Epithelial cell of prostate (primary cell): ENCODE measurements at regions not wholly inside any gene's neighbourhood (a gene's known extent, or its start where the extent isn't known, plus 50 kb on each side); places are given as distances from the start of the nearest gene placed in this dataset.

Experiments
- DNase-seq: peaks from one replicate; pipeline ENCODE4 v3.0.0-alpha.2; 2011; ENCODE audit warnings: low read depth, low spot score
- H3K27ac ChIP-seq: fragments of 450-650 bp; 2 replicates; pipeline ENCODE4 v1.5.1; 2017; ENCODE audit warnings: mild to moderate bottlenecking

DNA sequence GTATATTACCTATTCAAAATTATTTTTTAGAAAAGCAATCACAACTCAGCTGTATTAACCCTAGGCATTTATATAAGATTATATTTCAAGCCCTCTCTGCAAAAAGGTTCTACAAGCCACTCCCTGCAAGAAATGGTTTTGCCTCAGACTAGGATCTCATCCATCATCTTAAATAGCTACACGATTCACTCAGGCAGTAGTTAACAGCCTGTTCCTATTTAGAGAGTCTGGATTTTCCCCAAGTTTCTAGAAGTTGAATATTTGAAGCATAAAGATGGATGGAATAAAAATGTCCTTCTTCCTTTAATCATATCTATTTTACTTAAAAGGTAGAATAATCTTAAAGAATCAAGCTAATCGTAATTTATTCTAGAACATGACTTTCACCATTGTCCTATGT, 167.1 kb upstream of the STK17B start:
- no peak overlapping the region for H3K27ac ChIP-seq
- DNase-seq = no peak

DNA sequence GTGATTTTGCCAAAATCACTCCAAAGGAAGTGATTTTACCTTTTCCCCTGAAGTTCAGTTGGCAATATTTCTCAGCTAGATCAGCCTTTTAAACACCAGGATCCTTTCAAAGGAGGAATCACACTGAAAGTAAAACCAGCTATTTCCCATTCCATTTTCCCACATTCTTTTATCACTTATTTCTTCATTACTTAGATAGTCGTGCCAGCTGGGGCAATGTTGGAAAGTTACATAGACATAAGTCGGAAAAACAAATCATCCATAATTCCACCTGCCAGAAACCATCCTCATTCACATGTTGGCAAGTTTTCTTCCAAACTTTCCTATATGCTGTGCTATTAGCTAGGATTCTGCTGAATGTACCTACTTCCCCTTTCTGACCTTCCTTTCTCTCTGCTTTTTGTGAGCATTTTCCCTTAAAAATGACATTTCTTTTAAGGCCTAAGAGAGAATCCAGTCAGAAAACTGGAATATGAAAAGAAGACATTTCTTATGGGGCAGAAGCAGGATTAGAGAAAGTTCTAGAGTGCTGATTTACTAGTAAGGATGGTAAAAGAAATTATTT, 170.0 kb upstream of the STK17B start:
- no peak for DNase-seq
- no peak overlapping the region for H3K27ac ChIP-seq

DNA sequence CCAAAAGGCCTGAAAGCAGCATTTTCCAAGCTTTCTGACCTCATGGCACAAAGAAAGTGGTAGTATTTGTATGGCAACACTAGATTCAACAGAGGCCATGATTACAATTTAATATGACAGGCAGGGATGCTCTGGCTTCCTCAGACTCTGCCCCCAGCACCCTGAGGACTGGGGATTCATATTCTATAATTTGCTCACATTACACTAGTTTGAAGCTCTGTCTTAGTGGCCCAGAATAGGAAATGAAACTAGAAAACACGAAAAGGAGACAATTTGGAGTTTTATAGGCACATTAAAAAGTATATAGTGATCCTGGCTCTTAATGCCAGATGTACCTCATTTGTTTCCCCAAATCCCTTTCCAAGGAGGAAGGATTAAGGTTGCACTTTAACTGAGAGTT, 173.0 kb upstream of the STK17B start:
- no peak overlapping the region for H3K27ac ChIP-seq
- DNase-seq = no peak

DNA sequence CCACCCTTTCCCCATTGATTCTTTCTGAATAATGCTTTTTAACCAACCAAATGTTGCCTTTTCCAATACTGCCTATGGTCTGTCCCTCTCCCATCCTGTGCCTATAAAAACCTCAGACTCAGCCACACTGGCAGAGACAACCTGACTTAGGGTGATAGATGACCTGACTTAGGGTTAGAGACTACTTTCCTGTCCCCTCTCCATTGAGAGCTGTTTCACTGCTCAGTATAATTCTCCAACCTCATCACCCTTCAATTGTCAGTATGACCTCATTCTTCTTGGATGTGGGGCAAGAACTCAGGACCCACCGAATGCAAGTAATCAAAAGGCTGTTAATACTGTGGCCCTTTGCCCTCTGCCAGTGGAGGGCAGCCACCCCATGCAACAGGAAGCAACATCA, 182.3 kb upstream of the STK17B start:
- DNase-seq = no peak
- H3K27ac ChIP-seq = no peak overlapping the region

DNA sequence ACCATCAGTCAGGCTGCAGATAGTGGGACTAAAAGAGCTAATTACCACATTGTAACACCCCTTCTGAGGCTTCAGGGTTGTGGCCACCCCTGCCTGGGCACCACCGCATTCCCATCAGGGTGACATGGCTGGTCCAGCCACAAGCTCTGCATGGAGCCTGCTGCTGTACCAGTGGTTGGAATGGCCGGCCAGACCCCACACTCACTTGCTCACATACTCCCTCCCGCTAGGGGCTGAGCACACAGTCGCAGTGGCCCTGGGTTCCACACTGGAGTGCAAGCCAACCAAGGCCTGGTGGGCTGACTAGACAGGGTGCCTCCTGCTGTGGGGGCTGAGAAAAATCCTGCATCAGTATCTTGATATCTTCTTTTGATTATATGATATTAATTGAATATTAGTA, 182.8 kb upstream of the STK17B start:
- no peak for DNase-seq
- no peak overlapping the region for H3K27ac ChIP-seq

DNA sequence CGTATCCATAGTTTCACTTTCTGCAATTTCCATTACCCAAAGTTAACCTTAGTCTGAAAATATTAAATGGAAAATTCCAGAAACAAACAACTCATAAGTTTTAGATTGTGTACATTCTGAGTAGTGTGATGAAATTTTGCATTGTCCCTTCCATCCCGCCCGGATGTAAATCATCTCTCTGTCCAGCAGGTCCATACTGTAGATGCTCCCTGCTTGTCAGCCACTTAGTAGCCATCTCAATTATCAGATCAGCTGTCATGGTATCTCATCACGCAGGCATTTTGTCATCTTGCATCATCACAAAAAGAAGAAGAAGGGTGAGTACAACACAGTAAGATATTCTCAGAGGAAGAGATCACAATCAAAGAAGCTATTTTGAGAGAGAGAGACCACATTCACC, 185.0 kb upstream of the STK17B start:
- H3K27ac ChIP-seq = no peak overlapping the region
- no peak for DNase-seq

DNA sequence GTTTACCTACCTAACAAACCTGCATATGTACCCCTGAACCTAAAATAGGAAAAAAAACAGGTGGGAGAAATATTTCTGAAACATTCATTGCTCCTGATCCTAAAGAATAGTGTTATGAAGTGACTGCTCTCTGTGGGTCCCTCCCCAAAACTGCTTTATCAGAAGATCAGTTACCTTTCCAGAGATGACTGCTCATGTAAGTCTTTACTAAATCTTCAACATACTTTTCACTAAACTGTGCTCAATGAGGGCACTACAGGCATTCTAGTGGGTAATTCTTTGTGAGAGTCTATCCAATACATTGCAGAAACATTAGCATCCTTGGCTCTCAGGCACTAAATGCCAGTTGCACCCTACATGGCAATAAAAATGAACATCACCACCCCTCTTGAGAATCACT, 189.3 kb upstream of the STK17B start:
- no peak overlapping the region for H3K27ac ChIP-seq
- DNase-seq = no peak

DNA sequence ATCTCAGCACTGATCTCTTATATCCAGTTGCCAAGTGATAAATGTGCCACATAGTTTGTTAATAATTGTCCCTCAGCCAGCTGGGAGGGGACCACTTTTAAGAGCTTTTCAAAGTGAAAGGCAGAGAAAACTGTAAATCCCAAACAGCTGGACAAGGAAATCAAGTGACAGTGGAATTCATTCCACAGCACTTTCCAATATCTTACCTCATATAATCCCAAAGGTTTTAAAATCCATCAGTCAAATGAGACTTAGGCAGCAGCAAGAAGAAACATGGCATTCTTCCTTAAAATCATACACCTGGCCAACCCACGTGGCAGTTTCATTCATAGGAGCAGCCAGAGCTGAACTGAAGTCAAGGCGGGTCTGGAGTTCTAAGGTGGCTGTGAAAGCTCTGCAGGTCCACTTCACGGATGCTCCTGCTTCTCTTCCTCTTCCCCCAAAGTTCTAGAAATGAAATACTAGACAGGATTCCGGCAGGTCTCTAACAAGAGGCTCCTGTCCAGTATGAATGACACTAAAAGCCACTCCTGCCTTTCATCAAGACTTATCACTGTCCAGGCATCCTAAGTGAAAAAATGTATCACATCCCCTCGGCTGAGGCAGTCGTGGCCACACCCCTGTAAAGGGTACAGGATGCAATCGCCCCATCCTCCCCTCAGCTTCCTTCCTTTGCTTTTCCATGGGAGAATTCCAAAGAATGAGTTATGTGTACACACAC, 190.4 kb upstream of the STK17B start:
- no peak for DNase-seq
- no peak overlapping the region for H3K27ac ChIP-seq

DNA sequence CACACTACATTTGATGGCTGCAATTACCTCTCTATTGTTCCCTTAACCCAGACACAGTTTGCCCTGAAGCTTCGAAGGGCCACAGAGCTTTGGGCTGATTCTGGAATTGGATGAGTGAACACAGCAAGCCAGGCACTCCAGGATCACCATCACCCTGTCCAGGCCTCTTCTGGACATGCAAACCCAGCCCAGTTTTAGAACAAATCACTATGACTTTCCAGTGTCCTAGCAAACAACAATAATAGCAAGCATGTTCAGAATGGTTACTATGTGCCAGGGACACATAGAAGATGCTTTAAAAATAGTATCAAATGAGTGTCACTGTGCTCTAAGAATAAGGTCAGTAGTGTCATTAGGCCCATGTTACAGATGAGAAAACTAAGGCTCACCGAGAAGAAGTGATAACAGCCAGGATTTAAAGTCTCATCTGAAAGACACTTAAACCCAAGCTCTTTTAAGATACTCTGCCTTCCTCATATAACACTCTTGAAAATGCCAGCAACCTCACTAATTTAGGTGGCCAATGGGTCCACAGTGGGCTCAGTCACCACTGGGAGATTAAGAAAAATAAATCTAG, 191.7 kb upstream of the STK17B start:
- no peak for DNase-seq
- H3K27ac ChIP-seq = no peak overlapping the region

DNA sequence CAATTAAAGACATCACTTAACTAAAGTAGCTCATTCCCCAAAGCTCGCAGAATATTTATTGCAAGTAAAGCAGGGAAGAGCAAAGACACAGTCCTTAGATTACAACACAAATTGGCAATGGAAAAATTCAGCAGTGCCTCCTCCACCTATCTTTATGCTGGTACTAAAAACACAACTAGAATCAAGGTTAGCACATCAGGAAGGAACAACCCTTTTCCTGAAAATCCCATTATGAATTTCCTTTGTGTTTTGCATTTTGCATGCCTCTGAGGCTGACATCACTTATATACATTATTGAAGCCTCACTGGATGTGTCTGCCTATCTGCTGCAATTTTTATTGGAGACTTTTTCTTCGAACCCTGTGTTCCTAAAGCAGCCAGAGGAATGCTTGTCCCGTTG, 193.8 kb upstream of the STK17B start:
- no peak overlapping the region for H3K27ac ChIP-seq
- DNase-seq = no peak

DNA sequence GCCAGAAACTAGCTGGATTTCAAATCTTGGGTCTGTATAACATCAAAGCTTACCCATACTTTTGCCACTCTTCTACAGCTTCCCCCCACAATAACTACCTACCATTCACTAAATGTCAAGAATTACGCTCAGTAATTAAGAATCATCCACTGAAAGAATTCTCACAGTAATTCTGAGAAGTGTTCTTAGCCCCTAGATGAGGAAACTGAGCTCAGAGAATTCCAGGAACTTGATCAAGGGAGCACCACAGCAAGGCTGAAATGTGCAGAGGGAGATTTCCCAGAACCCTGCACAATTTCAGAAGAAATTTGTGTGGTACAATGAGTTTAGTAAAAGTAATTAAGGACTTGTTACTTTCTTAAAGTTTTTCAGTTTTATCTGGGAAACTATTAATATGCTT, 194.5 kb upstream of the STK17B start:
- no peak overlapping the region for H3K27ac ChIP-seq

DNA sequence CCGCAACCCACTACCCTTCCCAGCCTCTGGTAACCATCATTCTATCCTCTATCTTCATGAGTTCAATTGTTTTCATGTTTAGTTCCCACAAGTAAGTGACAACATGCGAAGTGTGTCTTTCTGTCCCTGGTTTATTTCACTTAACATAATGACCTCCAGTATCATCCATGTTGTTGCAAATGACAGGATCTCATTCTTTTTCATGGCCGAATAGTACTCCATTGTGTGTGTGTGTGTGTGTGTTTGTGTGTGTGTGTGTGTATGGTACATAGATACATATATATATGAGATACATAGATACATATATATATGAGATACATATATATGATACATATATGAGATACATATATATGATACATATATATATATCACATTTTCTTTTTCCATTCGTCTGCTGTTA, 196.3 kb upstream of the STK17B start:
- H3K27ac ChIP-seq = no peak overlapping the region
- DNase-seq = no peak

More for the DNA sequence above, 194.5 kb upstream of the STK17B start:
- DNase-seq = no peak

DNA sequence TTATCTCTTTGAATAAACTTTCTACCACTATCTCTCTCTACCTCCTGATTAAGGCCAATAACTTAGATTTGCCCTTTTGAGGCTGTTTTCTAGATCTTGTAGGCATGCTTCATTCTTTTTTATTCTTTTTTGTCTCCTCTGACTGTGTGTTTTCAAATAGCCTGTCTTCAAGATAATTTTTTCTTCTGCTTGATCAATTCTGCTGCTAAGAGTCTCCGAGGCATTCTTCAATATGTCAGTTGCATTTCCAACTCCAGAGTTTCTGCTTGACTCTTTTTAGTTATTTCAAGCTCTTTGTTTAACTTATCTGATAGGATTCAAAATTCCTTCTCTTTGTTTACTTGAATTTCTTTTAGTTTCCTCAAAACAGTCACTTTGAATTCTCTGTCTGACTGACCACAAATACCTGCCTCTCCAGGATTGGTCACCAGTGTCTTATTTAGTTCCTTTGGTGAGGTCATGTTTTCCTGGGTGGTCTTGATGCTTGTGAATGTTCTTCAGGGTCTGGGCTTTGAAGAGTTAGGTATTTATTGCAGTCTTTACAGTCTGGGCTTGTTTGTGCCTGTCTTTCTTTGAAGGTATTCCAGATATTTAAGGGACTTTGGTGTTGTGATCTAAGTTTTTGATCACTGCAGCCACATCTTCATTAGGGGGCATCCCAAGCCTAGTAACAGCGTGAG, 197.3 kb upstream of the STK17B start:
- no peak for DNase-seq
- H3K27ac ChIP-seq = no peak overlapping the region

DNA sequence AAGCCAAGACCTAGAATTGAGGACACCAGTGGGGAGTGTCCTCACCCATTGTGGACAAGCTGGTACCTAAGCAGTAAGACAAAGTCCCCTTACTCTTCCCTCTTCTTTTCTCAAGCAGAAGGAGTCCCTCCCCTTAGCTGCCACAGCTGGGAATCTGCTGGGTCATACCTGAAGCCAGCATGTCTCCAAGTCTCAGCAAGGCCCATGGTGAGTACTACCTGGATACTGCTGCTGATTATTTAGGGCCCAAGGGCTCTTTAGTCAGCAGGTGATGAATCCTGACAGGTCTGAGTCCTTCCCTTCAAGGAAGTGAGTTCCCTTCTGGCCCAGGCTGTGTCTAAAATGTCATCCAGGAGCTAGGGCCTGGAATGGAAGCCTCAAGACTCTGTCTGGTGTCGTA, 198.6 kb upstream of the STK17B start:
- peak overlapping the region; percentile 44 for H3K27ac ChIP-seq
- peak; percentile 22 for DNase-seq

DNA sequence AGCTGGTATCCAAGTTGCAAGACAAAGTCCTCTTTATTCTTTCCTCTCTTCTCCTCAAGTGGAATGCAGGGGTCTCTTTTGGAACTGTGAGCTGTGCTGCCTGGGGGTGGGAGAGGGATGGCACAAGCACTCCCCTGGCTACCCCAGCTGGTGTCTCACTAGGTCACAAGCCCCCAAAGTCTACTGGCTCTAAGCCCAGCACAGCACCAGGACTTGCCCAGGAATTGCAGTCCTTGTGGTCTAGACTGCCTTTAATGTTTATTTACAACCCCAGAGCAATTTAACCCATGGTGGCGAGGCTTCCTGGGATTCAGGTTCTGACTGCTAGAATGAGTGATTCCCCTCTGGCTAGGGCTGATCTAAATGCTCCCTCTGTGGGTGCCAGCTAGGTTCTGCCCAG, 199.0 kb upstream of the STK17B start:
- no peak for DNase-seq
- peak overlapping the region; percentile 44 for H3K27ac ChIP-seq

DNA sequence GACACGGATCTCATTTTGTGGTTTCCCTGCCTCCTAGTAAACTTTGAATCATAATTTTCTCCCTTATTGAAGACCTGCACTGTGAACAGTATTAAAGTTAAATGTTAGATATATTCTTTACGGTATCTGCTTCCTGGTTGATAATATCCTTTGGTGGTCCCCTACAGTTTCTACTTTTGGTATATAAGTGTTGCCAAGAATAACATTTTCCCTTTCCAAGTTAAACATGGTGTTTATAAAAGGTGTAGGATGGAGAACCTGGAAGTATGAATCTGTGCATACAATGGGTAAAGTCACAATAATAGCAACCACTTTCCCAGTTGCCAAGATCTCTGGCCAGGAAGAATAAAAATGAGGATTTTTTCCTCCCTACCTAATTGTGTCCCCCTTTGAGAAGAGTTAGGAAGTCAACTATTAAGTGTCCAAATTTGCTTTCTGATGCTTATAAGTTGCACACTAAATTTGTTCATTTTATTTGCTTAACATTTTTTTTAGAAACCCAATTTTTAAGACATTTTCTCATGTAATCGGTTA, 201.0 kb upstream of the STK17B start:
- no peak for DNase-seq

DNA sequence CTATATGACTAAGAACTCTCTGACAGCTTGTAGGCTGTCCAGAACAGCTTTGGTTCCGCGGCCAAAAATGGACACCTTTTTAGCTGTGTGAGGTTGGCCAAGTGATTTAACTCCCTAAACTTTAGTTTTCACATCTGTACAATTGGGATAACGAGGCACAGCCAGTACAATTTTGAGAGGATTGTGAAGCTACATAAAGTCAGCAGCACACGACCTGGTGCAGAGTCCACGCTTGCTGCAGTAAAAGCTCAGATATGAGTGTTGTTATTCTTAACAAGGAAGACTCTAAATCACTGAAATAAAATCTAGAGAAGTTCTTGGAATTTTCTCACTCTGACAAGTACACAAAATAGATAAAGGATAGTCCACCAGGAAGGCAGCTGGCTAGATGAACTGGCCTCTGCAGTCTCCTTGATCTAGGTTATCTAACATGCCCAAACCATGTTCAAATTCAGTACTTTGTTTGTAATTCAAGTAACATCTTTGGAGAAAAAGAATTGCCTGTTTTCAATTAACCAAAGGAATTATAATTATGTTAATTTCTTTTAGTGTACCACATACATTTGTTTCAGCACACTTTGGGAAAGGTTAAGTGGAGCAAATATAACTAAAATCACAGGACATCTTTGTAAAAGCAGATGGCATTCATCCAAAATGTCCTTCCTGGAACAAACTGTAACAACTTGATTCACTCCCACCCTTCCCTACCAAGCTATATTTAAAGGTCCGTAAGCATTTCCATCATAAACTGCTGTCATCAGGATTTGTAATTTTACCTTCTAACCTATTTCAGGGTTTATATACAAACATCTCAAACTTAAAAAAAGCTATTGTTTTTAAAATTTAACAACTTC, 201.7 kb upstream of the STK17B start:
- DNase-seq = no peak
- H3K27ac ChIP-seq = no peak overlapping the region

More for the DNA sequence above, 201.0 kb upstream of the STK17B start:
- H3K27ac ChIP-seq = no peak overlapping the region

DNA sequence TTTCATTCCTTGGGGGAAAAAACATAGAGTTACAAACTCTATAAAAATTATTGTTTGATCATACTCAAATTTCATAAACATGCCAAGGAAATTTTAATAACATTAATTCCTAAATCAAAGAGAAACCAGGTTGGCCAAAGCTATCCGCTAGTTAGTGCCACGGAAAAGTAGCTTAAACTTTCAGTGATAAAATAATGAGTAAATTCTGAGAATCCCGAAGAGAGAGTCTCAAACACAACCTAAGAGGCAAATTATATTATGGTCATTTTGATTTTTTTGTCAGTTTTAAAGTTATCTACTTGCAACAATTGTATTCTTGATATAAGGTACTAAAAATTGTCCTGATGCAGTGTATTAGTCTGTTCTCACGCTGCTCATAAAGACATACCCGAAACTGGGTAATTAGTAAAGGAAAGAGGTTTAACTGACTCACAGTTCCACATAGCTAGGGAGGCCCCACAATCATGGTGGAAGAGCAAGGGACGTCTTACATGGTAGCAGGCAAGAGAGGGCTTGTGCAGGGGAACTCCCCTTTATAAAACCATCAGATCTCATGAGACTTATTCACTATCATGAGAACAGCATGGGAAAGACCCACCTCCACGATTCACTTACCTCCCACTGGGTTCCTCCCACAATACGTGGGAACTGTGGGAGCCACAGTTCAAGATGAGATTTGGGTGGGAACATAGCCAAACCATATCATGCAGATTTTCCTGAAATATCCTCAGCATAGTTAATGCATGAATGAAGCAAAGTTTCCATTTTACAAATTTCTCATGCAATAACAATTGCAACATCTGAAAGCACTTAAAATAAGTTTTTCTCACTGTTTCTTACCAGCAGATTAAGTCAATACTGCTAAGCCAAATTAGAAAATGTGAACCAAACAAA, 205.9 kb upstream of the STK17B start:
- no peak for DNase-seq
- no peak overlapping the region for H3K27ac ChIP-seq

DNA sequence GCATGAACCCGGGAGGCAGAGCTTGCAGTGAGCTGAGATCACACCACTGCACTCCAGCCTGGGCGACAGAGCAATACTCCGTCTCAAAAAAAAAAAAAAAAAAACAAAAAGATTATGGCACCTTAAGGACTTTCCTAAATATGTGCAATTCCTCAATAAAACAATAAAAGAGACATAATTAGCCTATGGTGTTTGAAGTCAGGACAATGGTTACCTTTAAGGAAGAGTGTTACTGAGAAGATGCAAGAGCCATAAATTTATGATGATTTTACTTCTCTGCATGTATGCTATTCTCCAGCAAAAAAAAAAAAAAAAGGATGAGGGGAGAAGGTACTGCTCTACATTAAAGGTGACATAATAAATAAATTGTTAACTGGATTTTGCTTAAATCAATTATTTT, 208.2 kb upstream of the STK17B start:
- no peak overlapping the region for H3K27ac ChIP-seq
- no peak for DNase-seq
